Smooth muscle cell (in vitro differentiated cells): ENCODE measurements at regions not wholly inside any gene's neighbourhood (a gene's known extent, or its start where the extent isn't known, plus 50 kb on each side); places are given as distances from the start of the nearest gene placed in this dataset.

Source experiments
- DNase-seq: peaks from one replicate; lab custom pipeline; 2025; ENCODE audit not compliant: unreplicated experiment; lab: John Stamatoyannopoulos, UW
- H2AFZ ChIP-seq: fragments of 200-600 bp; sonication (generic); 2 replicates; pipeline ENCODE4 v1.6.0; 2016; ENCODE audit warnings: antibody characterized with exemption, low read depth, mild to moderate bottlenecking
- H3F3A ChIP-seq: fragments of 200-600 bp; sonication (generic); 2 replicates; pipeline ENCODE4 v1.6.0; 2017; ENCODE audit warnings: antibody characterized with exemption, low read depth
- H3K27ac ChIP-seq: fragments of 200-600 bp; sonication (generic); 2 replicates; pipeline ENCODE4 v1.5.1; 2016; ENCODE audit warnings: low read depth, mild to moderate bottlenecking
- H3K27me3 ChIP-seq: fragments of 200-600 bp; sonication (generic); 2 replicates; pipeline ENCODE4 v1.6.1; 2016; ENCODE audit warnings: low read depth, mild to moderate bottlenecking
- H3K36me3 ChIP-seq: fragments of 200-600 bp; sonication (generic); 2 replicates; pipeline ENCODE4 v1.5.1; 2016; ENCODE audit warnings: low read depth
- H3K4me1 ChIP-seq: fragments of 200-600 bp; sonication (generic); 2 replicates; pipeline ENCODE4 v1.5.1; 2016; ENCODE audit warnings: low read depth
- H3K4me2 ChIP-seq: fragments of 200-600 bp; sonication (generic); 2 replicates; pipeline ENCODE4 v1.6.0; 2016; ENCODE audit warnings: mild to moderate bottlenecking
- H3K4me3 ChIP-seq: fragments of 200-600 bp; sonication (generic); 2 replicates; pipeline ENCODE4 v1.5.1; 2016; ENCODE audit warnings: mild to moderate bottlenecking
- H3K79me2 ChIP-seq: fragments of 200-600 bp; sonication (generic); 2 replicates; pipeline ENCODE4 v1.6.0; 2016; ENCODE audit warnings: low read depth, mild to moderate bottlenecking
- H3K9ac ChIP-seq: fragments of 200-600 bp; sonication (generic); 2 replicates; pipeline ENCODE4 v1.6.0; 2016; ENCODE audit warnings: low read depth
- H3K9me3 ChIP-seq: fragments of 200-600 bp; sonication (generic); replicated peaks from 2 replicates; pipeline ENCODE4 v1.5.1; 2016; ENCODE audit warnings: low read depth
- H4K20me1 ChIP-seq: fragments of 200-600 bp; sonication (generic); 2 replicates; pipeline ENCODE4 v1.6.0; 2016; ENCODE audit warnings: low read depth
- CTCF ChIP-seq: fragments of 200-600 bp; sonication (generic); IDR thresholded peaks from 2 replicates; pipeline ENCODE4 v1.5.1; 2017; ENCODE audit warnings: borderline replicate concordance, mild to moderate bottlenecking, antibody characterized with exemption; ENCODE audit not compliant: insufficient read depth, poor library complexity, severe bottlenecking
- WGBS: methylation state at CpG from one replicate; pipeline ENCODE4 v1.1.7; 2016; ENCODE audit warnings: low lambda C conversion rate; 5-methylcytosine and 5-hydroxymethylcytosine counted together

- WGBS: 82% methylated on average over 2 of the region's 2 CpGs
- H3K79me2 ChIP-seq: no peaks in the 10 kb centered on the region
- no peaks in the 10 kb centered on the region for H3K4me1 ChIP-seq
- no peak overlapping the region for H3K4me2 ChIP-seq
- no peak overlapping the region for H2AFZ ChIP-seq
- H3K4me3 ChIP-seq: no peak overlapping the region
- no peaks in the 10 kb centered on the region for H3K36me3 ChIP-seq
- H4K20me1 ChIP-seq: no peaks in the 10 kb centered on the region
- H3K27me3 ChIP-seq: no peaks in the 10 kb centered on the region
- no peak overlapping the region for H3K27ac ChIP-seq
- TF ChIP-seq CTCF: no peak
- DNase-seq: no peak
- H3K9ac ChIP-seq: no peak overlapping the region
- no peaks in the 10 kb centered on the region for H3F3A ChIP-seq
- H3K9me3 ChIP-seq: no peaks in the 10 kb centered on the region
These were observed 1180.6 kb upstream of the CDH8 start for GRCh38 chr16:63216696-63217423.

DNA sequence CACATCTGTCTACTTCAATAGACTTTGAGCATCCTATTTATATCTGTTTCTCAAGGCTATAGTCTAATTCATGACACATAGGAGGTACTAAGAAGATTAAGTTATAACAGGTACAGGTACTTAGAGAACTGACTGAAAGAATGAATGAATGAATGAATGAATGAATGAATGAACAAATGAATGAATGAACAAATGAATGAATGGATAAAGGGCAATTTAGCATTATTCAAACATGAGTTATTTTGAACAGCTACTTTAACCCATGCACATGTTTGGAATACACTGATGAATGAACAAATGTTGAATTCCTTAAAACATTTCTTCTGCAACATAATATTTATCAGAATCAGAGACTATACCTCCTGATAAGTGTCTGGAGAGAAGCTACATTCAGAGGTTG lies 1165.6 kb upstream of the CDH8 start:
- Histone ChIP-seq H3K36me3 (no peaks in the 10 kb centered on the region), H3K4me2 (no peak overlapping the region), H3K4me1 (no peaks in the 10 kb centered on the region), H3K27ac (no peak overlapping the region), H2AFZ (no peak overlapping the region), H3K9ac (no peak overlapping the region), H3K27me3 (peaks cover 3% of the 10 kb centered on the region), H3F3A (no peaks in the 10 kb centered on the region), H3K4me3 (no peak overlapping the region), H3K9me3 (no peaks in the 10 kb centered on the region), H4K20me1 (no peaks in the 10 kb centered on the region), H3K79me2 (no peaks in the 10 kb centered on the region)
- no peak for TF ChIP-seq CTCF
- DNase-seq: no peak

GRCh38 chr16:63200940-63201339 lies 1164.7 kb upstream of the CDH8 start:
- Histone ChIP-seq H3K4me2 (no peak overlapping the region), H3F3A (no peaks in the 10 kb centered on the region), H3K36me3 (no peaks in the 10 kb centered on the region), H3K4me1 (no peaks in the 10 kb centered on the region), H3K27me3 (no peaks in the 10 kb centered on the region), H2AFZ (no peak overlapping the region), H3K27ac (no peak overlapping the region), H3K9me3 (no peaks in the 10 kb centered on the region), H4K20me1 (no peaks in the 10 kb centered on the region), H3K79me2 (no peaks in the 10 kb centered on the region), H3K4me3 (no peak overlapping the region), H3K9ac (no peak overlapping the region)
- DNase-seq: no peak
- WGBS: 82% methylated on average over 2 of the region's 2 CpGs
- TF ChIP-seq CTCF: no peak

DNA sequence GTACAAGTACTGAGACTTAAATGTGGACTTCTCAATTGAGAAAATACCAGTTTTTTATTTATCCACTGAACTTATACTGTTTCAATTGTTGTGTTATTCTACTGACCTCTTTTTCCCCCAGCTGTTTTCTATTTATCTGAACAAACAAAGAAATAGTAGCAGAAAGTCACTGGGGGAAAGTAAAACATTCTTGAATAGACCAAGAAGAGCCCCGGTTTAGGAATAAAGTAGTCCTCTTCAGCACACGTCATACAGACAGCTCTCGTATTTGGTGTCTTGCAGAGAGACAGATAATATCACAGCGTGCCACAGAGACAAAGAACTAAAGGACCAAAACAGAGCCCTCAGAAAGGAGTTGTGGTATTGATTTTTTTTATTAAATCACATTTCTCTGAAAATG lies 1159.1 kb upstream of the CDH8 start:
- Histone ChIP-seq H3K4me1 (no peaks in the 10 kb centered on the region), H3F3A (no peaks in the 10 kb centered on the region), H4K20me1 (no peaks in the 10 kb centered on the region), H3K9me3 (no peaks in the 10 kb centered on the region), H3K9ac (no peak overlapping the region), H3K79me2 (no peaks in the 10 kb centered on the region), H3K4me3 (no peak overlapping the region), H2AFZ (no peak overlapping the region), H3K27ac (no peak overlapping the region), H3K27me3 (no peaks in the 10 kb centered on the region), H3K36me3 (no peaks in the 10 kb centered on the region), H3K4me2 (no peak overlapping the region)
- TF ChIP-seq CTCF: no peak
- no peak for DNase-seq
- WGBS: 85% methylated on average over 4 of the region's 4 CpGs
